HG03378 (cell line): ENCODE measurements at regions not wholly inside any gene's neighbourhood (a gene's known extent, or its start where the extent isn't known, plus 50 kb on each side); places are given as distances from the start of the nearest gene placed in this dataset.

Experiments used
- ATAC-seq: cut with Tn5 transposase; IDR thresholded peaks from one replicate; pipeline ENCODE4 v1.9.1; 2021; ENCODE audit warnings: mild to moderate bottlenecking, moderate library complexity; ENCODE audit not compliant: unreplicated experiment

GRCh38 chr9:103755441-103755840, 338.7 kb upstream of the SMC2 start:
- no peak for ATAC-seq

GRCh38 chr9:103755986-103756385, 338.1 kb upstream of the SMC2 start:
- ATAC-seq: no peak

- no peak for ATAC-seq
These were observed 337.0 kb upstream of the SMC2 start for GRCh38 chr9:103757062-103757461.

GRCh38 chr9:103761466-103761865, 332.6 kb upstream of the SMC2 start:
- ATAC-seq: no peak

GRCh38 chr9:103789686-103790085, 304.4 kb upstream of the SMC2 start:
- peak; percentile 93 for ATAC-seq

- peak; percentile 100 for ATAC-seq
These were observed 295.5 kb upstream of the SMC2 start for GRCh38 chr9:103798620-103799019.

- no peak for ATAC-seq
These were observed 294.1 kb upstream of the SMC2 start for GRCh38 chr9:103799959-103800358.

- ATAC-seq: no peak
These were observed 292.0 kb upstream of the SMC2 start for GRCh38 chr9:103802068-103802467.

- no peak for ATAC-seq
These were observed 290.9 kb upstream of the SMC2 start for GRCh38 chr9:103803245-103803644.

GRCh38 chr9:103804077-103804735, 289.9 kb upstream of the SMC2 start:
- ATAC-seq: no peak

- ATAC-seq: no peak
These were observed 284.4 kb upstream of the SMC2 start for GRCh38 chr9:103809745-103810144.

GRCh38 chr9:103811462-103811861, 282.6 kb upstream of the SMC2 start:
- ATAC-seq: no peak

GRCh38 chr9:103816146-103816545, 278.0 kb upstream of the SMC2 start:
- no peak for ATAC-seq

GRCh38 chr9:103819936-103820335, 274.2 kb upstream of the SMC2 start:
- ATAC-seq: no peak

- ATAC-seq: no peak
These were observed 273.0 kb upstream of the SMC2 start for GRCh38 chr9:103821115-103821514.

GRCh38 chr9:103837940-103838339, 256.2 kb upstream of the SMC2 start:
- ATAC-seq: no peak

- no peak for ATAC-seq
These were observed 254.9 kb upstream of the SMC2 start for GRCh38 chr9:103839197-103839596.

GRCh38 chr9:103867886-103868285, 226.2 kb upstream of the SMC2 start:
- no peak for ATAC-seq

- no peak for ATAC-seq
These were observed 221.3 kb upstream of the SMC2 start for GRCh38 chr9:103872811-103873210.

- no peak for ATAC-seq
These were observed 212.7 kb upstream of the SMC2 start for GRCh38 chr9:103881419-103881818.

GRCh38 chr9:103889989-103890388, 204.1 kb upstream of the SMC2 start:
- ATAC-seq: no peak

GRCh38 chr9:103894184-103894583, 199.9 kb upstream of the SMC2 start:
- no peak for ATAC-seq

- ATAC-seq: no peak
These were observed 195.6 kb upstream of the SMC2 start for GRCh38 chr9:103898550-103898949.
